ENCODE measurements at regions not wholly inside any gene's neighbourhood (a gene's known extent, or its start where the extent isn't known, plus 50 kb on each side); places are given as distances from the start of the nearest gene placed in this dataset.

GRCh38 chr7:61576-62360, 130.6 kb upstream of the FAM20C start (continued):
- TF ChIP-seq KDM1A (IDR thresholded peaks at IDR 0.05; ENCODE audit: borderline replicate concordance, low read length) (no peak), CHD7 (IDR thresholded peaks at IDR 0.05; ENCODE audit: insufficient replicate concordance, low read length) (no peak), JUND (IDR thresholded peaks at IDR 0.05; ENCODE audit: low read length) (no peak), SIRT6 (IDR thresholded peaks at IDR 0.05; ENCODE audit: low read length) (no peak), HDAC6 (IDR thresholded peaks at IDR 0.05; ENCODE audit: low read depth, low read length) (no peak), EP300 (IDR thresholded peaks at IDR 0.05; ENCODE audit: borderline replicate concordance in 1 of 2, low read depth in 2 of 2, low read length in 2 of 2) (no peak), NANOG (IDR thresholded peaks at IDR 0.05; ENCODE audit: insufficient read depth, low read depth, low read length, poor library complexity, severe bottlenecking) (no peak), CTBP2 (IDR thresholded peaks at IDR 0.05; ENCODE audit: borderline replicate concordance, insufficient read depth, insufficient read length, low read length) (no peak), TBP (IDR thresholded peaks at IDR 0.05; ENCODE audit: low read depth, low read length) (no peak), ZNF274 (IDR thresholded peaks at IDR 0.05; ENCODE audit: borderline replicate concordance, extremely low read depth, low read length) (no peak)

Data from H1 (cell line).